ENCODE measurements at regions not wholly inside any gene's neighbourhood (a gene's known extent, or its start where the extent isn't known, plus 50 kb on each side); places are given as distances from the start of the nearest gene placed in this dataset.

GRCh38 chr1:194709439-194709838 is 1523.0 kb upstream of the B3GALT2 start:
- TF ChIP-seq CTCF (IDR thresholded peaks at IDR 0.05) (no peak), EZH2 (IDR thresholded peaks at IDR 0.05) (no peak), EZH2phosphoT487 (IDR thresholded peaks at IDR 0.05) (no peak)

Measured in neural progenitor cell (in vitro differentiated cells).